Heart left ventricle (tissue), 13 donors: ENCODE measurements at regions not wholly inside any gene's neighbourhood (a gene's known extent, or its start where the extent isn't known, plus 50 kb on each side); places are given as distances from the start of the nearest gene placed in this dataset.

ENCODE experiments used
- POLR2A ChIP-seq, 2 donors: fragments of 450-650 bp; IDR thresholded peaks; one replicate each; pipeline ENCODE4 v1.6.1; 2017; ENCODE audit warnings: antibody characterized with exemption in 2 of 2, mild to moderate bottlenecking in 2 of 2, moderate library complexity in 2 of 2
- TF ChIP-seq, protein P1 (sequence below), 12 donors: fragments of 200-600 bp; sonication (generic) in 4 of 12; IDR thresholded peaks; one replicate each; pipeline versions ENCODE4 v1.5.0 to v1.8.0; 2018 to 2022; ENCODE audit warnings: antibody characterized with exemption in 12 of 12, mild to moderate bottlenecking in 5 of 12
- donor health status: ischemic (EF 13 %, LVEDD 7.1; RV severe dilation, severe dysfunction).
- donor health status: DM: no; HTN: yes; CAD: no.
- donor health status: DM: no; HTN: no; CAD: no.
- donor health status: ischemic (EF 25% LVEDD 6.9; RV normal size, moderate dysfunction).
- donor health status: ischemic (EF 25% LVEDD 5.7; RV mildly dilated, moderate dysfunction).
- donor health status: ischemic (EF 35%, LVEDD 5.7; RV mildly dilated, moderate dysfunction).
- donor health status: nonischemic (EF 11% LVEDD 7.7; RV severe dilation, severe dysfunction).
- donor health status: DM: yes; HTN: yes; CAD: no.
- donor health status: PGD.
- donor health status: ischemic (EF 29% LVEDD 5.4; RV normal size, mild dysfunction).
- donor health status: nonischemic (EF 23%, LVEDD 6.1; RV moderate dilation, normal function).

DNA sequence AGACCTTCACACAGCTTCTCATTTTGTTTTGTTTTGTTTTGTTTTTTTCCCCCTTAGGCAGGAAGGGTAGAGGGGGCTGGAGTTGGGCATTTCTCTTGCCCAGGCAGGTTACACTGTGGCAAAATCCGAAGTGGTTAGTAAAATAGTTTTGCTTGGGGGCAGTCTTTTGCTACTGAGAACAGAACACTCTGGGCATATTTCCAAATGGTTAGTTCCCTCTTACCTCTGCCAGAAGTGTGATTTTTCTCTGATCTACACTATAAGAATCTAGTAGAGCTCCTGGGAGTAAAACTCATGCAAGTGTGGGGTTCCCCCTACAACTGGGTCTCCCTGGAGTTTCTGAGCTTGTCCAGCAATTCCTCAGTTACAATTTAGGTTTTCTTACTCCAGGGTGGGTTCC is 61.7 kb downstream of the NPS start:
- TF ChIP-seq POLR2A (IDR thresholded peaks at IDR 0.05) = no peak
- TF ChIP-seq, protein P1, sequence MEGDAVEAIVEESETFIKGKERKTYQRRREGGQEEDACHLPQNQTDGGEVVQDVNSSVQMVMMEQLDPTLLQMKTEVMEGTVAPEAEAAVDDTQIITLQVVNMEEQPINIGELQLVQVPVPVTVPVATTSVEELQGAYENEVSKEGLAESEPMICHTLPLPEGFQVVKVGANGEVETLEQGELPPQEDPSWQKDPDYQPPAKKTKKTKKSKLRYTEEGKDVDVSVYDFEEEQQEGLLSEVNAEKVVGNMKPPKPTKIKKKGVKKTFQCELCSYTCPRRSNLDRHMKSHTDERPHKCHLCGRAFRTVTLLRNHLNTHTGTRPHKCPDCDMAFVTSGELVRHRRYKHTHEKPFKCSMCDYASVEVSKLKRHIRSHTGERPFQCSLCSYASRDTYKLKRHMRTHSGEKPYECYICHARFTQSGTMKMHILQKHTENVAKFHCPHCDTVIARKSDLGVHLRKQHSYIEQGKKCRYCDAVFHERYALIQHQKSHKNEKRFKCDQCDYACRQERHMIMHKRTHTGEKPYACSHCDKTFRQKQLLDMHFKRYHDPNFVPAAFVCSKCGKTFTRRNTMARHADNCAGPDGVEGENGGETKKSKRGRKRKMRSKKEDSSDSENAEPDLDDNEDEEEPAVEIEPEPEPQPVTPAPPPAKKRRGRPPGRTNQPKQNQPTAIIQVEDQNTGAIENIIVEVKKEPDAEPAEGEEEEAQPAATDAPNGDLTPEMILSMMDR (IDR thresholded peaks at IDR 0.05) = no peak
